Esophagus squamous epithelium (tissue), 4 donors: ENCODE measurements at regions not wholly inside any gene's neighbourhood (a gene's known extent, or its start where the extent isn't known, plus 50 kb on each side); places are given as distances from the start of the nearest gene placed in this dataset.

Source experiments
- POLR2A ChIP-seq, 4 donors: fragments of 450-650 bp; IDR thresholded peaks; one replicate each; pipeline ENCODE4 v1.6.1; 2017; ENCODE audit warnings: antibody characterized with exemption in 4 of 4, mild to moderate bottlenecking in 4 of 4, moderate library complexity in 3 of 4
- TF ChIP-seq, protein P1 (sequence below), 6 experiments: fragments of 450-650 bp in 4 of 6; fragments of 200-600 bp in 2 of 6; sonication (generic) in 2 of 6; IDR thresholded peaks; one replicate each; pipeline ENCODE4 v1.5.1; 2016 to 2019; ENCODE audit warnings: antibody characterized with exemption in 6 of 6, mild to moderate bottlenecking in 4 of 6, moderate library complexity in 4 of 6

DNA sequence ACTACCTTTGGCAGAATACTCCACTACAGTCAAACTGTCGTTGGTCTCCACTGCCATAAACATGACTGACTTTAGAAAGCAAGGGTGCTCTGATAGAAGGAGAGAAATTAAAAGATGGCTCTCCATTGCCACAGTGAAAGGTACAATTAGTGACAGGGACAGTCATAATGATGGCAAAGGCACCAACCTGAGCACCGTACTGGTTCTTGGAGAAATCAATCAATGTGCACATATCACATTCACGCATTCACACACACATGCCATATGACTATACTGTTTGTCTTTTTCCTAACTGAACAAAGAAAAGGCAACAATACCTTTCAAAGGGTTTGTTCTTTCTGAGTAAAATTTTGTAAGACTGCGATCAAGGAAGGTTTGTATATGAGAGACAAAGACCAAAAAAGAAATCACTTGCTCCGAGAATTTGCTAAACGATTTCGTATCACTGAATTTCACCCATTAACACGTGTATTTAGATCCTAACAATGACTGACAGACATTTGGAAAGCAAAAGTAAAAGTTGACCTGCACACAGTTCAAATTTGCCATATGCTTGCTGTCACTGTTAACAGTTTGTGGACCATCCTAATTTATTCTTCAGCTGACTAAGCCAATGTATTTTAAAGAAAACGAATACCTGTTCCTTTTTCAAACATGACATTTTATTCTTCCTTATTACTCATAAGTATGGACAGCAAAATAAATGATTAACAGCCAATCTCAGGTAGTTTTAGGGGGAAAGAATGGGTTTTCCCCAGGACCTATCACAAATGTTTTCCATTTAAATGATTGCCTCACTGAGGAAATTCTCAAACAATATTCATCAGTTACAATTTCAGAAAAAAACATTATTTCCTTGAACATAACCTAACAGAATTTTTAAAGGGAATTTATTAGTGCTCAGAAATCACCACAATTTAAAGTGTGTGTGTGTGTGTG lies 644.4 kb downstream of the ZEB2 start:
- TF ChIP-seq, protein P1, sequence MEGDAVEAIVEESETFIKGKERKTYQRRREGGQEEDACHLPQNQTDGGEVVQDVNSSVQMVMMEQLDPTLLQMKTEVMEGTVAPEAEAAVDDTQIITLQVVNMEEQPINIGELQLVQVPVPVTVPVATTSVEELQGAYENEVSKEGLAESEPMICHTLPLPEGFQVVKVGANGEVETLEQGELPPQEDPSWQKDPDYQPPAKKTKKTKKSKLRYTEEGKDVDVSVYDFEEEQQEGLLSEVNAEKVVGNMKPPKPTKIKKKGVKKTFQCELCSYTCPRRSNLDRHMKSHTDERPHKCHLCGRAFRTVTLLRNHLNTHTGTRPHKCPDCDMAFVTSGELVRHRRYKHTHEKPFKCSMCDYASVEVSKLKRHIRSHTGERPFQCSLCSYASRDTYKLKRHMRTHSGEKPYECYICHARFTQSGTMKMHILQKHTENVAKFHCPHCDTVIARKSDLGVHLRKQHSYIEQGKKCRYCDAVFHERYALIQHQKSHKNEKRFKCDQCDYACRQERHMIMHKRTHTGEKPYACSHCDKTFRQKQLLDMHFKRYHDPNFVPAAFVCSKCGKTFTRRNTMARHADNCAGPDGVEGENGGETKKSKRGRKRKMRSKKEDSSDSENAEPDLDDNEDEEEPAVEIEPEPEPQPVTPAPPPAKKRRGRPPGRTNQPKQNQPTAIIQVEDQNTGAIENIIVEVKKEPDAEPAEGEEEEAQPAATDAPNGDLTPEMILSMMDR (IDR thresholded peaks at IDR 0.05) = no peak
- no peak for TF ChIP-seq POLR2A (IDR thresholded peaks at IDR 0.05)
